ENCODE measurements at regions not wholly inside any gene's neighbourhood (a gene's known extent, or its start where the extent isn't known, plus 50 kb on each side); places are given as distances from the start of the nearest gene placed in this dataset.

- DNase-seq: no peak
These were observed 50.2 kb upstream of the LRP8 start for GRCh38 chr1:53378061-53378460.

DNA sequence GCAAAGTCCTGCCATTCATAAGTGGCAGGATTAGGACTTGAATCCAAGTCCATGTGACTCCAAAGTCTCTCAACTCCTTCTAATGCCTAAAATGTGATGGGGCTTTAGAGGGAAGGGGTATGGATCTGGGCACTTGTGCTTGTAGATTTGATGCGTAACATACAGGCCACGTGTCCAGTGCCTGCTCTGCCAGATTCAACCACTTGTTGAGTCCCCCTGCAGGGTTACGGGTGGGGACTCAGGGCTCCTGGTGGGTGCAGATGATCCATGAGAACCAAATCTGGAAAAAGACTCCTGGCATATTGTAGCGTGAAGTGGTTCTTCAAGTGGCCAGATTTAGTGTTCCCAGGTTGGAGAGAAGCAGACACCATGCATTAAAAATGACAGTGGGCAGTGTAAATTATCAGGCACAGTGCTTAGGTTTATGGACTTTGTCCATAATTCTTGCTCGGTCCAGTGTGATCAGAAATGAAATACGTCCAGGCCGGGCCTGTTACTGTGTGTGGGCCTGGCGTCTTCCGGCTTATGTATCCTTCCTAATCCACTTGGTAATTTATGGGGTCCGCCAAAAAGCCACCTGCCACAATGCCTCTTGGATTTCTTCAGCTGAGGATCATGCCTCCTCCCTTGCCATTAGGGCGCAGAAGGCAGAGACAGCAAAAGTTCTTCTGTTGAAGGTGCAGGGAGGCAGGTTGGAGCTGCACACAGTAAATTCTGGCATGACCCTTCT, 51.2 kb upstream of the LRP8 start:
- no peak for DNase-seq

DNA sequence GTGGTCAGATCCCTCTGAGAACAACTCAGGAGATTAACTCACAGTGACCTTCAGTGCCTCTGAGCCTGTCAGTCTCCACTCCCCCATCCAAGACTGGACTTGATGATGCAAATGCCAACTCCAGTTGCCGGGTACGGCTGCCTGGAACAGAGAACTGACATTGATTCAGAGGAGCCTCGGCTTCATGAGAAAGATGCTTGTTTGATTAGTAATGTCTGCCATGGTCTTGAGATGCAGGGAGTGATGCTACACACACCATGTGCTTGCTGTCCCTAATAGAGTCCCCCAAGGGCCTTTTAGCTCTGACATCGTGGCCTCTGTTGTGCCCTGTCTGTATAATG, 51.8 kb upstream of the LRP8 start:
- DNase-seq: no peak

DNA sequence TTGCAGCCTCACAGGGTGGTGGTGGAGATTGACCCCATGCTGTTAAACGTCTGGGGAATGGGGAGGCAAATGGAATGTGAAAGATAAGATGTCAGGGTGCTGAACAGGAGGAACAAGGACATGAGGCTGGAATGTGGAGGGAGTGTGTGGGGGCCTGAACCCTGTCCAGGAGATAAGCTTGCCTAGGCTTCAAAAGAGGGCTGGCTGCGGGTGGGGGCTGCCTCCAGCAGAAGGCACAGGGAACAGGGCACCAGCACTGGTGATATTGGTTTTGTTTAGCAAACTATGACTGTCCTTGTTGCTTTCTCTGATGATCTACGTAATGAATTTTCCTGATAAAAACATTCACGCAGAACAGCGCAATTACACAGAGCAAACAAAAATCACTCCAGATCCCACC, 52.4 kb upstream of the LRP8 start:
- DNase-seq: no peak

- no peak for DNase-seq
These were observed 54.0 kb upstream of the LRP8 start for GRCh38 chr1:53381790-53382401.

GRCh38 chr1:53383136-53383870, 55.4 kb upstream of the LRP8 start:
- DNase-seq: no peak

GRCh38 chr1:53384796-53385195, 56.9 kb upstream of the LRP8 start:
- DNase-seq: no peak

- DNase-seq: no peak
These were observed 57.7 kb upstream of the LRP8 start for GRCh38 chr1:53385276-53386225.

DNA sequence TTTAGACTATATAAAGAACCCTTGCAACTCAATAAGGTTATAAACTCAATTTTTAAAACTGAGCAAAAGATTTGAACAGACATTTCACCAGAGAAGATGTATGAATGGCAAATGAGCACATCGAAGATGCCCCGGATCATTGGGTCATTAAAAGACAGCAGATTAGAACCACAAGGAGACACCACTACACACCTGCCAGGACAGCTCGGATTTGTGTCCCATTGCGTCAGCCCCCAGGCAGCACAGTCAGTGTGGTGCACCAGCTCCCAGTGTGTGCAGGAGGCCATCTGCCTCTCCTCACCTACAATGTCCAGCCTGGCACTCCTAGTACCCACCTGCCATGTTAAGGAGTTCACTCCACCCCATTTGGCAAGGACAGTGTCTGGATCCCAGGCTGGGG, 61.1 kb upstream of the LRP8 start:
- no peak for DNase-seq

GRCh38 chr1:53390261-53390660, 62.4 kb upstream of the LRP8 start:
- peak; percentile 38 for DNase-seq

DNA sequence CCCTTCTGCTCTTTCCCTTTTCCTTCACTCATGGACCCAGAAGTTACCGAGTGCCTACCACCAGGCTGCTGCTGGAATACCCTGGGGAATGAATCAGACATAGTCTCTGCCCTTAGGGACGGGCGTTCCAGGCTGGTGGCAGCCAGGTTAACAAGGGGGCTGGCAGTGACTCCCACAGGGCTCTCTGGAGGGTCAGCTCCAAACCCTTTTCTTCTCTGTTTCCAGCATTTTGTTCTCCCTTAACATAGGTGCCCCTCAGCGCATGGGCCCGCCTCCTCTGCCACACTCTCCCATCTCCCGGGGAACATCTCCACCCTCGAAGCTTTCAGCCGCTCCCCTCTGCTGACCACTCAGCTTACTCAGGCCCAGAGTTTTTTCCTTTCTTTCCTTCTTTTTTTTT, 62.9 kb upstream of the LRP8 start:
- DNase-seq: no peak

DNA sequence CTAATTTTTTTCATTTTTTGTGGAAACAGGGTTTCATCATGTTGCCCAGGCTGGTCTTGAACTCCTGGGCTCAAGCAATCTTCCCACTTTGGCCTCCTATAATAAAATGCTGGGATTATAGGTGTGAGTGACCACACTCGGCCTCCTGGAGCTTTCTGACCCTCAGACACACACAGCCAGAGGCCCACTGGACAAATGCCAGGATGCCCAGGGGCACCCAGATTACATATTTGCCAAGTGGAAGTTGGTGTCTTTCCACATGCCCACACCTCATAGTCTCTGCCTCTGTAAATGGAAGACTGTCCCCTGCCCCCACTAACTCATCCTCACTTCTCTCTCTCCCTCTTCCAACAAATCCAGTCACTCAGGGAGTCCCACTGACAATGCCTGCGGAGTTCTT, 63.4 kb upstream of the LRP8 start:
- DNase-seq: no peak

GRCh38 chr1:53391982-53392381, 64.1 kb upstream of the LRP8 start:
- no peak for DNase-seq

- DNase-seq: no peak
These were observed 64.6 kb upstream of the LRP8 start for GRCh38 chr1:53392460-53392859.

DNA sequence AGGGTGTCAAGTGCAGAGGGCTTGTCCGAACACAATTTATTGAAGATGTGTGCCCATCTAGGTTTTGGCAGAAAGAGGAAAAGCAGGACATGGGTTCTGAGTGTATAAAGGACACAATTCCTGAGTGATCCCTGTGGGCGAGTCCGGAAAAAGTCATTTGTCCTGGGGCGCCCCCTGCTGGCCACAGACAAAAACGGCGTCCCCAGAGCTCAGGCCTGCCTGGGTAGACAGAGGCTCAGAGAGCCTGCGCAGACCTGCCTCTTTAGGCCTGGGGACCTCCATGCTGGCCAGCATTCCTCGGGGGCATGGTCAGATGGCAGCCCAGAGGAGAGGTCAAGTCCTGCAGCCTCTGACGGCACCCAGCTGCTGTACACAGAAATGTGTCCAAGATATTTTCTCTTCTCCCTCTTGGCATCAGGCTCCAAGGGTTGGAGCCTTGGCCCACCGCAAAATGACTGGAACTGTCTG, 65.5 kb upstream of the LRP8 start:
- peak; percentile 86 for DNase-seq

- DNase-seq: no peak
These were observed 64.9 kb upstream of the DMRTB1 start for GRCh38 chr1:53394306-53394705.

- no peak for DNase-seq
These were observed 63.5 kb upstream of the DMRTB1 start for GRCh38 chr1:53395671-53396215.

GRCh38 chr1:53396573-53397268, 62.5 kb upstream of the DMRTB1 start:
- DNase-seq: no peak

DNA sequence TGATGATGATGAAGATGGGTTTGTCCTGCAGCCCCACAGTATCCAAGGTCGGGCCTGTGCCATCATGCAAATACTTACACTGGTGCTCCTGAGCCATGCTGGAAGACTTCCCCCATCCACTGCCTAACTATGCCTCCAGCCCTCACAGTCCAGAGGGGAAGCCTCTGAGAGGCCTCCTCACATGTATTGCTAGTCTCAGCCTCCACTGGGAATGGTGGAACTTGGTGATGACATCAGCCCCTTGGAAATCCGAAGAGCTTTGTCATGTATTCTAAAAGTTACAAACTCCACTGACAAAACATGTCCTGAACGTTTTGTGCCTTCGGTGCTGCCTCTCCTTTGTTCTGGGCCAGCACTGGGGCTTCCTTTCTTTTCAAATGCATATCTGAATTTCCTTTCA, 61.1 kb upstream of the DMRTB1 start:
- DNase-seq: no peak

DNA sequence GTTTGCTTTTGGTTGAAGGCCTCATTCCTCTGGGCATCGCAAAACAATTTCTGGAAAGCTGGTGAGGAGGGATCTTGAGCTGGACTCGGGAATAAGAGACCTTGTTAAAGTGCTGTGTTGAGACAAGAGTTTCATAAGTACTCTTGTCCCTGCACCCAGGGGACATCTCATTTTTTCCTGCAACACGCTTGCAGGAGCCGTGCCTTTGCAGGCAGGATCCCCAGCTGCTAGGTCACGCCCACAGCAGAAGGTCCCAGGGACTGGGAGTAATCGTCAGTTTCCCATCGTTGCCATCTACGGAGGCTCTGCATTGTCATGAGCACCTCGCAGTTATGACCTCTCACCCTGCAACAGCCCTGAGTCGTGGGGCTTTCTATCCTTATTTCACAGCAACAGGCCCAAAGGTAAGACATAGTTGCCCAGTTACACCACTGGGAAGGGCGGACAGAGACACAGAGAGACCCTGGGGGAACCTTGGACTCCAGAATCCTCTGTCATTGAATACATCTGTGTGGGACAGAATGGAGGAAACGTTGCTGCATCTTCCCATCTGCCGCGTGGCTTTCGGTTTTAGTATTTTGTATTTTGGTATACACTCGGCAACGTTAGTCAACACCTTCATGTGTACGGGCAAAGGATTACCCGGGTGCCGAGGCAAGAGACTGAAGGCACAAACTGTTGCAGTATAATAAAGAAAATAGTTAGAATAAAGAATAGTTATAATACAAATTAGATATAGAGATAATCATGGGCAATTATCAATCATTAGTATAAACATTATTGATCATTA, 60.4 kb upstream of the DMRTB1 start:
- no peak for DNase-seq
